ENCODE measurements at regions not wholly inside any gene's neighbourhood (a gene's known extent, or its start where the extent isn't known, plus 50 kb on each side); places are given as distances from the start of the nearest gene placed in this dataset.

- in situ Hi-C loops (cut with HindIII; ENCODE audit: low pct_unique_long_range_greater_than_20kb, low sequenced_read_pairs): no loop called here
- no peak for DNase-seq (ENCODE audit: low read depth)
Measured at GRCh38 chr7:136179154-136179553, 202.0 kb upstream of the MTPN start.

- in situ Hi-C loops (cut with HindIII; ENCODE audit: low pct_unique_long_range_greater_than_20kb, low sequenced_read_pairs): no loop called here
- DNase-seq (ENCODE audit: low read depth): no peak
Measured at GRCh38 chr7:136174477-136175125, 197.4 kb upstream of the MTPN start.

GRCh38 chr7:136173874-136174273 is 196.7 kb upstream of the MTPN start:
- DNase-seq (ENCODE audit: low read depth): no peak
- in situ Hi-C loops (cut with HindIII; ENCODE audit: low pct_unique_long_range_greater_than_20kb, low sequenced_read_pairs): no loop called here

DNA sequence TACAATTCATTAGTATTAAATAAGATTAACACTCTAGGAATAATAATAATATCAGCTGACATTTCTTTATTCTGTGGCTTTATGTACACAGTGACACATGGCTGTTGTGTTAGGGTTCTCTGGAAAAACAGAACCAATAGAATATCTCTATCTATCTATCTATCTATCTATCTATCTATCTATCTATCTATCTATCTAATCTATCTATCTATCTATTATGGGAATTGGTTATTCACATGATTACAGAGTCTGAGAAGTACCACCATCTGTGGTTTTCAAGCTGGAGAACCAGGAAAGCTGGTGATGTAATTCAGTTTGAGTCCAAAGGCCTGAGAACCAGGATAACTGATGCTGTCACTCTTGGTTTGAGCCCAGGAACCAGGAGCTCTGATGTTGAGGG is 194.1 kb upstream of the MTPN start:
- in situ Hi-C loops (cut with HindIII; ENCODE audit: low pct_unique_long_range_greater_than_20kb, low sequenced_read_pairs): no loop called here
- no peak for DNase-seq (ENCODE audit: low read depth)

- in situ Hi-C loops (cut with HindIII; ENCODE audit: low pct_unique_long_range_greater_than_20kb, low sequenced_read_pairs): no loop called here
Measured at GRCh38 chr7:136168821-136169220, 191.7 kb upstream of the MTPN start.

DNA sequence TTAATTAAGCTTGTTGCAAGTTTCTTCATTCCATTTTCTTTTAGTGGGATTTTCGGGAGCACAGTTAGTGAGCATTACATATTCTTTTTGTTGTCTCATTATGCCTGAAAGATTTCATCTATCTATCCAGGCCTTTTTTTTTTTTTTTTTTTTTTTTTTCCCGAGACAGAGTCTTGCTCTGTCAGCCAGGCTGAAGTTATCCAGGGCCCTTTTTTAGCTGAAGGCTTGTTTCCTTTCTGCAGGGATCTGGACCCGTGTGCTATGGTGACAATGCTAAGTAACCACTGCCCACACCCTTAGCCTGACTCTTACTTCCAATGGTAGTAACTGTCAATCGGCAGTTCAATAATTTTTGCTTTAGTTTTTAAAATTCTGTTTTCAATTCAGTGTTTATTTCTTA is 190.8 kb upstream of the MTPN start:
- DNase-seq (ENCODE audit: low read depth): no peak
- in situ Hi-C loops (cut with HindIII; ENCODE audit: low pct_unique_long_range_greater_than_20kb, low sequenced_read_pairs): no loop called here

More at GRCh38 chr7:136168821-136169220, 191.7 kb upstream of the MTPN start:
- no peak for DNase-seq (ENCODE audit: low read depth)

GRCh38 chr7:136166521-136166920 is 189.4 kb upstream of the MTPN start:
- in situ Hi-C loops (cut with HindIII; ENCODE audit: low pct_unique_long_range_greater_than_20kb, low sequenced_read_pairs): no loop called here
- no peak for DNase-seq (ENCODE audit: low read depth)

GRCh38 chr7:136163340-136163801 is 186.2 kb upstream of the MTPN start:
- in situ Hi-C loops (cut with HindIII; ENCODE audit: low pct_unique_long_range_greater_than_20kb, low sequenced_read_pairs): no loop called here
- DNase-seq (ENCODE audit: low read depth): no peak

DNA sequence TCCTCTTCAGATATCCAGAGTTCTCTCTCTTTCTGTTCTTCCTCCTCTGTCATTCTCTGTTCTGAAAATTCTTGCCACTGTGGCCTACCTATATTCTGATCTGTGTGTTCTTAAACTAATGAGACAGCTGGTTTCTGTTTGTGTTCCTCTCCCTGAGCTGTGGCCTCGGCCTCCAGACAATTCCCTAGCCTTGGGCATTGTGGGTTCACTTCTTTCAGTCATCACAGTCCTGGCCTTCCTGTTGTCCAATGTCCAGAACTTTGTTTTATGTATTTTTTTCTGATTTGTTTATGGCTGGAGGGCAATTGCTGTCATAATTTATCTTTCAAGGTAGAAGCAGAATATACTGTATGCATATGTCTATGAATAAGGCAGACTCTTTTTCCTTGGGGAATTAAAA is 173.2 kb upstream of the MTPN start:
- in situ Hi-C loops (cut with HindIII; ENCODE audit: low pct_unique_long_range_greater_than_20kb, low sequenced_read_pairs): no loop called here
- no peak for DNase-seq (ENCODE audit: low read depth)

GRCh38 chr7:136148920-136149319 is 171.8 kb upstream of the MTPN start:
- in situ Hi-C loops (cut with HindIII; ENCODE audit: low pct_unique_long_range_greater_than_20kb, low sequenced_read_pairs): no loop called here
- no peak for DNase-seq (ENCODE audit: low read depth)

DNA sequence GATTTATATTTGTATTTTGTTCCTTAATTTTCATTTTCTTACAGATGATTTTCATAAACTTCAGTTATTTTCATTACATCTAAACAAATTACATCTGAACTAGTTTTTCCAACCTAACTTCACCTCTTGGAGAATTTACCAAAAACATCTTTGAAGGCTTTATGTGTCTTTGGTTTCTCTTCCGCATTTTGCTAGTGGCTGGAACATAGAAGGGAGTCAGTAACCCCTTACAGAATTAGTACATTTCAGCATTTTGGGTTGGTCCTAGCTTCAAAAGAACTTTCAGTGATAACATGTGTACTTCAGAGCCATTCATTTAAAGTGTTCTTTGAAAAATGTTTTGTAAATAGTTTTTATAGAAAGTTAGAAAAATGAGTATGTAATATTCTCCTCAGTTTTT is 169.8 kb upstream of the MTPN start:
- in situ Hi-C loops (cut with HindIII; ENCODE audit: low pct_unique_long_range_greater_than_20kb, low sequenced_read_pairs): no loop called here
- no peak for DNase-seq (ENCODE audit: low read depth)

DNA sequence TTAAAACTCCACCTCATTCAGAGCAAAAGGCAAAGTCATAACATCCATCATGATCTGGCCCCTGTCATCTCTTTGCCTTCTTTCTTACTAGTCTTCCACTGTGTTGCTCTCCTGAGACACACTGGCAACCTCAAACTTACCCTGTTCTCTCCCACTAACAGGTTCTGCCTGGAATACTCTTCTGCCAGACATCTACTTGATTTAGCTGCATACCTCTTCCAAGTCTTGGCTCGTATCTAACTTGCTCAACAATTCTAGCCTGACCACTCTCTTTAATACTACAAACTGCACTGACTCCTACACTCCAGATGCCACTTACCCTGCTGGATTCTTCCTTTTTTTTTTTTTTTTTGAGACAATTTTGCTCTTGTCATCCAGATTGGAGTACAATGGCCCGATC is 167.0 kb upstream of the MTPN start:
- in situ Hi-C loops (cut with HindIII; ENCODE audit: low pct_unique_long_range_greater_than_20kb, low sequenced_read_pairs): no loop called here
- no peak for DNase-seq (ENCODE audit: low read depth)

- in situ Hi-C loops (cut with HindIII; ENCODE audit: low pct_unique_long_range_greater_than_20kb, low sequenced_read_pairs): no loop called here
- DNase-seq (ENCODE audit: low read depth): no peak
Measured at GRCh38 chr7:136143271-136143670, 166.1 kb upstream of the MTPN start.

DNA sequence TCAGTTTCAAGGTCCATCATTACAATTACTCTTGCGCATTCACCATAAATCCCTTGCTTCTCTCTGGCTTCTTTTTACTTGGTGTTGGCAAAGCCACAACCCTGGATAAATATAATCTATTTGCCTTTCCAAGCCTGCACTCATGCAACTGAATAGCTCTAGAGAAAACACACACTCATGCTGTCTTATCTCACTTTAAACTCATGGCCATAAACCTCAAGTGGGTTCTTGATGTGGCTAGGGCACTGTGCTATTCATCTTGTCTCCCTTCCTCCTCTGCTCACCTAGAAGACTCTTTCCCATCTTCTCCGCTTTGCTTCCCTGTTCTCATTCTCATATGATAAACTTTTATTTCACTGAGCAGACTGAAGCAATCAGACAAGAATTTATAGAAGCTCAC is 165.4 kb upstream of the MTPN start:
- in situ Hi-C loops (cut with HindIII; ENCODE audit: low pct_unique_long_range_greater_than_20kb, low sequenced_read_pairs): no loop called here
- no peak for DNase-seq (ENCODE audit: low read depth)

DNA sequence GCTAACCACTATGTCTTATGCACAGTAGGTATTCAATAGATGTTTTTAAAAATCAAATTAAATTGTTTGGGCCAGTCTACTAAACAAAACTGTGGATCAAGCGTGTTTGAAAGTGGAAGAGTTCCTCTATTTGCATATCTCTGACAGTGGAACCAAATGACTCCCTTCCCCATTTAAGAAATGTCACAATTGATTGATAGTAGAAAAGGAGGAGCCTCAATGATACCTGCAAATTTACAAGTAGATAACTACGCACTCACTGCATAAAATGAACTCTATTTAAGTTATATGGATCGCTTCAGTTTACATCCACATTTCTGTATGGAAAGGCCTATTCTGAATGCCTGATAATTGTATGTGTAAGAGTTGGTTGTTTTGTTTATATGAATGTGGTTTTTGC is 163.3 kb upstream of the MTPN start:
- in situ Hi-C loops (cut with HindIII; ENCODE audit: low pct_unique_long_range_greater_than_20kb, low sequenced_read_pairs): no loop called here
- DNase-seq (ENCODE audit: low read depth): no peak

DNA sequence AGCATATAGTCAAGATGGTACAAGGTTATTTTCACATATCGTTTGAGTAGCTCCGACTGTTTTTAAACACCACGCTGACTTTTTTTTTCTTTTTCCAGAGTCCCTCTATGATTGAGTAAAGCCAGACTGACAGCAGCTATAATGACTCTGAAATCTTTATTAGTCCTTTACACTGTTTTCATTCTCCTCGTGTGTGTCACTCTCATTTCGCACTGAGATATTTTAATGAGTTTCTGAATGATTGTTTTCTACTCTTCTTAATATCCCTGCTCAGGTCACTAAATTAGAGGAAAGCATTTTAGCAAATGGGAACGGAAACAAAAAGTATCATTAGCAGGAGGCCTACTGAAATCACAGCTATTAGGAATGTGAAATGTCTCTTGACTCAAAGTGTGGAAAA is 162.3 kb upstream of the MTPN start:
- in situ Hi-C loops (cut with HindIII; ENCODE audit: low pct_unique_long_range_greater_than_20kb, low sequenced_read_pairs): no loop called here
- DNase-seq (ENCODE audit: low read depth): no peak

- no peak for DNase-seq (ENCODE audit: low read depth)
- in situ Hi-C loops (cut with HindIII; ENCODE audit: low pct_unique_long_range_greater_than_20kb, low sequenced_read_pairs): no loop called here
Measured at GRCh38 chr7:136138991-136139390, 161.8 kb upstream of the MTPN start.

- in situ Hi-C loops (cut with HindIII; ENCODE audit: low pct_unique_long_range_greater_than_20kb, low sequenced_read_pairs): no loop called here
Measured at GRCh38 chr7:136136906-136137454, 159.8 kb upstream of the MTPN start.

DNA sequence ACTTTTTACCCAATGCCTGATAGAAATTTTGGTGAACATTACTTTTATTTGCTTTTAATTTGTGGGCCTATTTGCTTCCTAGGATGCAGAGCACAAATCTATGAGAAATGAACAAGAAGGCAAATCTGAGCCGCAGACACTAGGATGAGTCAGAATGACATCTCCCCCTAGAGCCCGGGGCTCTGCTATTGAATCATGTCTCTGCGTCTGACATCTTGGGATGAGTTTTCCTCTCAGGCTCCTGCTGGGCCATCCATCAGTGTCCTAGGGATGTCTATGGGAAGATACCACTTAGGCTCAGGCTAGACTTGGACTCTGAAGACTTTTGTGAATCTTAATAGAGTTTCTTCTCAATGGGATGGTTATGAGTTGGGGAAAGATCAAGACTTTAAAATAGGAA is 157.3 kb upstream of the MTPN start:
- in situ Hi-C loops (cut with HindIII; ENCODE audit: low pct_unique_long_range_greater_than_20kb, low sequenced_read_pairs): no loop called here
- no peak for DNase-seq (ENCODE audit: low read depth)

More at GRCh38 chr7:136136906-136137454, 159.8 kb upstream of the MTPN start:
- DNase-seq (ENCODE audit: low read depth): no peak

DNA sequence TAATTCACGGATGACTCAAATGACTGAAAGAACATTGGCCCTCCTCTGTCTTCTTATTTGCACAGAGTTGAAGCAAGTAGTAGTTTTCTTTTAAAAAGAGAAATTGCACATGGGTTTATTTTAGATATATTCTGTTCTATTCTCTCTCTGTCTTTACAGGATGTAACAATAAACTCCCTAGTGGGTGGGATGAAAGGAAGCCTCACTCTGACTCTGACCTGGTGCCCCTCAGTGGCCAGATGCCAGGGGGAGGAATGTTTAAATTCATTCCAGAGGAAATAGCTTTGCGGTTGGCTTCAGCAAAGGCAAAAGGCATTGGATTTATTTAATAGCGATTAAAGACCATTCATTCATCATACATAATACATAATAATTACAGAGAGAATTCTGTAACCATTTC is 156.4 kb upstream of the MTPN start:
- in situ Hi-C loops (cut with HindIII; ENCODE audit: low pct_unique_long_range_greater_than_20kb, low sequenced_read_pairs): no loop called here
- no peak for DNase-seq (ENCODE audit: low read depth)
